A673 (cell line): ENCODE measurements at regions not wholly inside any gene's neighbourhood (a gene's known extent, or its start where the extent isn't known, plus 50 kb on each side); places are given as distances from the start of the nearest gene placed in this dataset.

Experiments used
- BruUV-seq: library from RNA; stranded (reverse); fragments of 400-500 nt; replicated peaks from 2 replicates; lab custom pipeline; 2021; lab: Mats Ljungman, UMichigan
- CTCF ChIA-PET: fragments of 300-600 bp; sonication (Branson Sonifier 250); formaldehyde crosslinking; loops from one replicate; lab custom pipeline; 2022; ENCODE audit warnings: antibody characterized with exemption; lab: Charles Lee
- POLR2A ChIA-PET: fragments of 300-600 bp; sonication (Branson Sonifier 250); formaldehyde crosslinking; loops from one replicate; lab custom pipeline; 2022; ENCODE audit warnings: antibody characterized with exemption; ENCODE audit not compliant: low non-redundant PET; lab: Charles Lee
- DNase-seq: peaks from one replicate; pipeline ENCODE4 v3.0.0-alpha.2; 2015; ENCODE audit warnings: low spot score
- H3K27ac ChIP-seq: fragments of 200-600 bp; sonication (generic); 2 replicates; pipeline ENCODE4 v1.5.1; 2016; ENCODE audit warnings: mixed run types, low read depth, mild to moderate bottlenecking, mixed read lengths, antibody characterized with exemption, low read length; ENCODE audit not compliant: poor library complexity, severe bottlenecking
- H3K27me3 ChIP-seq: fragments of 200-600 bp; sonication (generic); replicated peaks from 2 replicates; pipeline ENCODE4 v1.6.1; 2017; ENCODE audit warnings: mixed run types, low read depth, mild to moderate bottlenecking, mixed read lengths, antibody characterized with exemption, low read length; ENCODE audit not compliant: insufficient read depth, poor library complexity
- H3K36me3 ChIP-seq: fragments of 200-600 bp; sonication (generic); 2 replicates; pipeline ENCODE4 v1.6.1; 2016; ENCODE audit warnings: mixed run types, mild to moderate bottlenecking, mixed read lengths, antibody characterized with exemption, low read length; ENCODE audit not compliant: insufficient read depth, poor library complexity, severe bottlenecking
- H3K4me1 ChIP-seq: fragments of 200-600 bp; sonication (generic); 2 replicates; pipeline ENCODE4 v1.6.1; 2017; ENCODE audit warnings: mixed run types, mild to moderate bottlenecking, mixed read lengths, antibody characterized with exemption, low read length; ENCODE audit not compliant: insufficient read depth, poor library complexity, severe bottlenecking
- H3K4me3 ChIP-seq: fragments of 200-600 bp; sonication (generic); 2 replicates; pipeline ENCODE4 v1.5.1; 2016; ENCODE audit warnings: low read depth, mixed run types, mild to moderate bottlenecking, mixed read lengths, low read length; ENCODE audit not compliant: poor library complexity, severe bottlenecking
- H3K9me3 ChIP-seq: fragments of 200-600 bp; sonication (generic); 2 replicates; pipeline ENCODE4 v1.6.1; 2016; ENCODE audit warnings: mixed run types, low read depth, mild to moderate bottlenecking, mixed read lengths, antibody characterized with exemption, low read length; ENCODE audit not compliant: poor library complexity, severe bottlenecking
- CTCF ChIP-seq: fragments of 300-800, 200-600 bp; sonication (generic); conservative IDR thresholded peaks from 2 replicates; pipeline ENCODE4 v1.5.1; 2017; ENCODE audit warnings: low read depth, mild to moderate bottlenecking, antibody characterized with exemption, low read length, moderate library complexity, mixed read lengths
- EZH2 ChIP-seq: fragments of 200-600 bp; sonication (generic); IDR thresholded peaks from 2 replicates; pipeline ENCODE4 v1.6.1; 2017; ENCODE audit warnings: borderline replicate concordance, low read depth, mild to moderate bottlenecking, mixed read lengths, antibody characterized with exemption, low read length; ENCODE audit not compliant: poor library complexity, severe bottlenecking
- intact Hi-C: fragments of 100-400 bp; cut with micrococcal nuclease; formaldehyde crosslinking; loops from one replicate; pipeline ENCODE4 v1.10.0; 2022; ENCODE audit not compliant: unreplicated experiment

- ChIA-PET CTCF (no interaction called here), POLR2A (no interaction called here)
- no peak overlapping the region for H3K4me3 ChIP-seq
- no TSS peak for BruUV-seq
- no peaks in the 10 kb centered on the region for H3K9me3 ChIP-seq
- H3K4me1 ChIP-seq = no peaks in the 10 kb centered on the region
- H3K27me3 ChIP-seq = no peaks in the 10 kb centered on the region
- no peak overlapping the region for H3K27ac ChIP-seq
- DNase-seq = no peak
- H3K36me3 ChIP-seq = no peaks in the 10 kb centered on the region
- intact Hi-C loops = no loop called here
- no peak for TF ChIP-seq CTCF
- no peak for TF ChIP-seq EZH2
Observed at GRCh38 chr18:38525039-38525438, 959.4 kb upstream of the CELF4 start.

- no peak overlapping the region for H3K4me3 ChIP-seq
- no peaks in the 10 kb centered on the region for H3K27me3 ChIP-seq
- H3K4me1 ChIP-seq = no peaks in the 10 kb centered on the region
- no peaks in the 10 kb centered on the region for H3K9me3 ChIP-seq
- BruUV-seq = no TSS peak
- peak; percentile 1 for DNase-seq
- intact Hi-C loops = no loop called here
- no peaks in the 10 kb centered on the region for H3K36me3 ChIP-seq
- no peak for TF ChIP-seq EZH2
- TF ChIP-seq CTCF = no peak
- ChIA-PET POLR2A (no interaction called here), CTCF (no interaction called here)
- no peak overlapping the region for H3K27ac ChIP-seq
Observed at GRCh38 chr18:38520786-38521185, 955.2 kb upstream of the CELF4 start.

GRCh38 chr18:38502539-38502938 lies 936.9 kb upstream of the CELF4 start:
- no peak for TF ChIP-seq CTCF
- no peak for DNase-seq
- intact Hi-C loops = no loop called here
- Histone ChIP-seq H3K4me1 (no peaks in the 10 kb centered on the region), H3K36me3 (no peaks in the 10 kb centered on the region), H3K27me3 (no peaks in the 10 kb centered on the region), H3K4me3 (no peak overlapping the region), H3K27ac (no peak overlapping the region), H3K9me3 (no peaks in the 10 kb centered on the region)
- POLR2A ChIA-PET = no interaction called here
- BruUV-seq = no TSS peak
- CTCF ChIA-PET = no interaction called here
